ENCODE measurements at regions not wholly inside any gene's neighbourhood (a gene's known extent, or its start where the extent isn't known, plus 50 kb on each side); places are given as distances from the start of the nearest gene placed in this dataset.

- H3K4me1 ChIP-seq (ENCODE audit: insufficient read depth) = no peaks in the 10 kb centered on the region
- H3K79me2 ChIP-seq = no peaks in the 10 kb centered on the region
- H4K20me1 ChIP-seq (ENCODE audit: insufficient read depth, poor library complexity, severe bottlenecking) = no peaks in the 10 kb centered on the region
- H2AFZ ChIP-seq = no peak overlapping the region
- no peaks in the 10 kb centered on the region for H3K36me3 ChIP-seq (replicated peaks; ENCODE audit: insufficient read depth, low read depth)
- H3K27ac ChIP-seq = no peak overlapping the region
- WGBS (ENCODE audit: low lambda C conversion rate, missing lambda C conversion rate) = 99% methylated on average over 3 of the region's 3 CpGs
- H3K9me2 ChIP-seq (replicated peaks; ENCODE audit: insufficient read depth) = no peaks in the 10 kb centered on the region
- TF ChIP-seq EZH2phosphoT487 (IDR thresholded peaks at IDR 0.05; ENCODE audit: low read depth, severe bottlenecking, unreplicated experiment) = no peak
- TF ChIP-seq CTCF (IDR thresholded peaks at IDR 0.05; ENCODE audit: poor library complexity) = no peak
- TF ChIP-seq EZH2 (IDR thresholded peaks at IDR 0.05; ENCODE audit: borderline replicate concordance) = no peak
- H3K27me3 ChIP-seq = no peaks in the 10 kb centered on the region
- DNase-seq (ENCODE audit: low spot score) = no peak
- no peak overlapping the region for H3K4me3 ChIP-seq
- H3K9me3 ChIP-seq (ENCODE audit: low read depth) = no peaks in the 10 kb centered on the region
- no peak overlapping the region for H3K4me2 ChIP-seq
These were observed 502.8 kb downstream of the LTN1 start for GRCh38 chr21:28489821-28490350.

GRCh38 chr21:28489162-28489561 is 503.5 kb downstream of the LTN1 start:
- no peak overlapping the region for H2AFZ ChIP-seq
- DNase-seq (ENCODE audit: low spot score) = no peak
- WGBS (ENCODE audit: low lambda C conversion rate, missing lambda C conversion rate) = 85% methylated on average over 7 of the region's 7 CpGs

GRCh38 chr21:28487455-28488070 is 505.1 kb downstream of the LTN1 start:
- H3K79me2 ChIP-seq = no peaks in the 10 kb centered on the region
- no peaks in the 10 kb centered on the region for H3K9me2 ChIP-seq (replicated peaks; ENCODE audit: insufficient read depth)
- H3K4me3 ChIP-seq = no peak overlapping the region
- no peaks in the 10 kb centered on the region for H3K27me3 ChIP-seq
- no peaks in the 10 kb centered on the region for H3K36me3 ChIP-seq (replicated peaks; ENCODE audit: insufficient read depth, low read depth)
- 88% methylated on average over 9 of the region's 9 CpGs for WGBS (ENCODE audit: low lambda C conversion rate, missing lambda C conversion rate)
- H3K9me3 ChIP-seq (ENCODE audit: low read depth) = no peaks in the 10 kb centered on the region
- DNase-seq (ENCODE audit: low spot score) = no peak
- TF ChIP-seq EZH2 (IDR thresholded peaks at IDR 0.05; ENCODE audit: borderline replicate concordance) (no peak), EZH2phosphoT487 (IDR thresholded peaks at IDR 0.05; ENCODE audit: low read depth, severe bottlenecking, unreplicated experiment) (no peak), CTCF (IDR thresholded peaks at IDR 0.05; ENCODE audit: poor library complexity) (no peak)
- H4K20me1 ChIP-seq (ENCODE audit: insufficient read depth, poor library complexity, severe bottlenecking) = no peaks in the 10 kb centered on the region
- H3K27ac ChIP-seq = no peak overlapping the region
- H2AFZ ChIP-seq = no peak overlapping the region
- H3K4me1 ChIP-seq (ENCODE audit: insufficient read depth) = no peaks in the 10 kb centered on the region
- no peak overlapping the region for H3K4me2 ChIP-seq

More at GRCh38 chr21:28489162-28489561, 503.5 kb downstream of the LTN1 start:
- Histone ChIP-seq H3K4me2 (no peak overlapping the region), H3K27ac (no peak overlapping the region), H3K36me3 (replicated peaks; ENCODE audit: insufficient read depth, low read depth) (no peaks in the 10 kb centered on the region), H3K79me2 (no peaks in the 10 kb centered on the region), H3K9me2 (replicated peaks; ENCODE audit: insufficient read depth) (no peaks in the 10 kb centered on the region), H3K4me1 (ENCODE audit: insufficient read depth) (no peaks in the 10 kb centered on the region), H3K4me3 (no peak overlapping the region), H3K27me3 (no peaks in the 10 kb centered on the region), H4K20me1 (ENCODE audit: insufficient read depth, poor library complexity, severe bottlenecking) (no peaks in the 10 kb centered on the region), H3K9me3 (ENCODE audit: low read depth) (no peaks in the 10 kb centered on the region)
- TF ChIP-seq EZH2phosphoT487 (IDR thresholded peaks at IDR 0.05; ENCODE audit: low read depth, severe bottlenecking, unreplicated experiment) = no peak
- TF ChIP-seq EZH2 (IDR thresholded peaks at IDR 0.05; ENCODE audit: borderline replicate concordance) = no peak
- no peak for TF ChIP-seq CTCF (IDR thresholded peaks at IDR 0.05; ENCODE audit: poor library complexity)
